Upper lobe of right lung (tissue), 1 donor: ENCODE measurements at regions not wholly inside any gene's neighbourhood (a gene's known extent, or its start where the extent isn't known, plus 50 kb on each side); places are given as distances from the start of the nearest gene placed in this dataset.

Experiments
- ATAC-seq: fragments of 200-7000 bp; cut with Tn5 transposase; one replicate; pipeline ENCODE4 v1.9.1; 2020; ENCODE audit warnings: mild to moderate bottlenecking, moderate library complexity
- DNase-seq: peaks from one replicate; pipeline ENCODE4 v3.0.0-alpha.2; 2020
- H3K27ac ChIP-seq: fragments of 200-600 bp; one replicate; pipeline ENCODE4 v1.8.0; 2022
- H3K27me3 ChIP-seq: fragments of 200-600 bp; one replicate; pipeline ENCODE4 v1.8.0; 2022; ENCODE audit warnings: mild to moderate bottlenecking
- H3K36me3 ChIP-seq: fragments of 200-600 bp; one replicate; pipeline ENCODE4 v1.8.0; 2022
- H3K4me1 ChIP-seq: fragments of 200-600 bp; one replicate; pipeline ENCODE4 v1.8.0; 2022
- H3K4me3 ChIP-seq: fragments of 200-600 bp; one replicate; pipeline ENCODE4 v1.8.0; 2022; ENCODE audit warnings: mild to moderate bottlenecking
- H3K9me3 ChIP-seq: fragments of 200-600 bp; one replicate; pipeline ENCODE4 v1.8.0; 2022
- intact Hi-C: fragments of 100-400 bp; cut with DNase I; formaldehyde crosslinking; loops from one replicate; pipeline ENCODE4 v1.11.0; 2022
- TF ChIP-seq, protein P1 (sequence below): fragments of 200-600 bp; IDR thresholded peaks from one replicate; pipeline ENCODE4 v1.8.0; 2022; ENCODE audit warnings: antibody characterized with exemption
- donor health status: DM: no; HTN: yes; CAD: no; lungs with severe emphysema.

DNA sequence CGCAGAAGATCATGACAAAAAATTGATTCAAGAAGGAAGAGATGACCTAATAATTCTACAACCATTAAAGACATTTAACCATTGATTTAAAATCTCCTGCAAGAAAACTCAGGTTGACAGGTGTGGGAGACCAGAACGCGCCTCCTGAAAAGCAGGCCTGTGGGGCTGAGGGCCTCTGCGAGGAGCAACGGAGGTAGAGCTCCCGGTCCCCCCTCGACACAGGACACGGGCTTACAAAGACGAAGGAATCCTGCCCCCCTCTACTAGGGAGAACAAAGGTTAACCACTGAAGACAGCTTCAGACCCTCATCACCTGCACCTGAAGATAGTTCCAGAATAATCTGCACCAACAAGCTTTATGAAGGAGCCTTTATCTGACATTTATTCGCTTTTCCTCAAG, 55.9 kb upstream of the INPP5A start:
- DNase-seq = peak; percentile 41
- H3K9me3 ChIP-seq = no peaks in the 10 kb centered on the region

DNA sequence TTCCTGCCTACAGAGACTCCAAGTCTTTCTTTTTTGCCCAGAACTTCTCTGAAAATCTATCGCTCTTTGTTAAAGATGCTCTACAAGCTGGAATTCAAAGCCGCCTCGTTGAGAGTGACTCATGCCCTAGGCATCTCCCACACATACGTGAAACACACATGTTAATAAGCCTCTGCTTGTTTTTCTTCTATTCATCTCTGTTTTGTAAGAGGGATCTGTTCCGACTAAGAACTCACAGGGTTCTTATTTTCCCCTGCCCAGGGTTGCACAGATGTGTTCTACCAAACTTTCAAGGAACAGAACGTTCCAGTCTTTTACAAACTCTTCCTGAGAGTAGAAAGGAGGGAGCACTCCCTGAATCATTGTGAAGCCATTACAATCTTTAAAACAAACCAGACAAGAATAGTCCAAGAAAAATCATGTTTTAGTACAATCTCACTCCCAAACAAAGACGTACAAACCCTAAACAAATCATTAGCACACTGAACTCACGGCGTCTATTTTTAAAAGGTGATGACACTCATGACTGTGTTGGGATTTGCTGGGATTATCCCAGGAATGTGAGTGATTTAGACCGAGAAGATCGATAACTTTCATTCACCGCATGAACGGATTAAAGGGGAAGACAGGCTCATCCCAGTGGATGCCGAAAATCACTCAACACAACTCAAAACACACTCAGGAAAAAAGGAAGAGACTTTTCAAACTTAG, 55.3 kb upstream of the INPP5A start:
- Histone ChIP-seq H3K9me3 (no peaks in the 10 kb centered on the region), H3K4me1 (peaks cover 12% of the 10 kb centered on the region), H3K27ac (peak overlapping the region; percentile 81), H3K27me3 (no peaks in the 10 kb centered on the region), H3K4me3 (no peak overlapping the region), H3K36me3 (no peaks in the 10 kb centered on the region)
- TF ChIP-seq, protein P1, sequence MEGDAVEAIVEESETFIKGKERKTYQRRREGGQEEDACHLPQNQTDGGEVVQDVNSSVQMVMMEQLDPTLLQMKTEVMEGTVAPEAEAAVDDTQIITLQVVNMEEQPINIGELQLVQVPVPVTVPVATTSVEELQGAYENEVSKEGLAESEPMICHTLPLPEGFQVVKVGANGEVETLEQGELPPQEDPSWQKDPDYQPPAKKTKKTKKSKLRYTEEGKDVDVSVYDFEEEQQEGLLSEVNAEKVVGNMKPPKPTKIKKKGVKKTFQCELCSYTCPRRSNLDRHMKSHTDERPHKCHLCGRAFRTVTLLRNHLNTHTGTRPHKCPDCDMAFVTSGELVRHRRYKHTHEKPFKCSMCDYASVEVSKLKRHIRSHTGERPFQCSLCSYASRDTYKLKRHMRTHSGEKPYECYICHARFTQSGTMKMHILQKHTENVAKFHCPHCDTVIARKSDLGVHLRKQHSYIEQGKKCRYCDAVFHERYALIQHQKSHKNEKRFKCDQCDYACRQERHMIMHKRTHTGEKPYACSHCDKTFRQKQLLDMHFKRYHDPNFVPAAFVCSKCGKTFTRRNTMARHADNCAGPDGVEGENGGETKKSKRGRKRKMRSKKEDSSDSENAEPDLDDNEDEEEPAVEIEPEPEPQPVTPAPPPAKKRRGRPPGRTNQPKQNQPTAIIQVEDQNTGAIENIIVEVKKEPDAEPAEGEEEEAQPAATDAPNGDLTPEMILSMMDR = no peak
- peak; percentile 60 for ATAC-seq
- DNase-seq = peak; percentile 25
- intact Hi-C loops = no loop called here

More for the DNA sequence above, 55.9 kb upstream of the INPP5A start:
- Histone ChIP-seq H3K27ac (peak overlapping the region; percentile 72), H3K36me3 (no peaks in the 10 kb centered on the region), H3K4me3 (no peak overlapping the region), H3K4me1 (peaks cover 12% of the 10 kb centered on the region), H3K27me3 (no peaks in the 10 kb centered on the region)
- no peak for ATAC-seq
- intact Hi-C loops = no loop called here
- TF ChIP-seq, protein P1 = no peak

DNA sequence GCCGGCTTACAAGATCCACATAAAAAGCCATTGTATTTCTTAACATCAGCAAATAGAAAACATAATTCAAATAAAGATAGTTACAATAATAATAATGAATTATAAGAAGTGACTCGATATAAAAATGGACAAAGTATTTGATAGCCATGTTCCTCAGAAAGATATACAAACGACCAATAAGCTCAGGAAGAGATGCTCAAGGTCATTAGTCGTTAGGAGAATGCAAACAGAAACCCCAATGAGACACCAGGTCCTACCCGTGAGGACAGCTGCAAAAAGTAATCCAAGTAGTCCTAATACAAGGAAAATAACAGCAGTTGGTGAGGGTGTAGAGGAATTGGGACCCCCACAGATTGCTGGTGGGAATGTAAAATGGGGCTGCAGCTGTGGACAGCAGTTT, 54.2 kb upstream of the INPP5A start:
- H3K9me3 ChIP-seq = no peaks in the 10 kb centered on the region
- TF ChIP-seq, protein P1 = no peak
- H3K27ac ChIP-seq = no peak overlapping the region

DNA sequence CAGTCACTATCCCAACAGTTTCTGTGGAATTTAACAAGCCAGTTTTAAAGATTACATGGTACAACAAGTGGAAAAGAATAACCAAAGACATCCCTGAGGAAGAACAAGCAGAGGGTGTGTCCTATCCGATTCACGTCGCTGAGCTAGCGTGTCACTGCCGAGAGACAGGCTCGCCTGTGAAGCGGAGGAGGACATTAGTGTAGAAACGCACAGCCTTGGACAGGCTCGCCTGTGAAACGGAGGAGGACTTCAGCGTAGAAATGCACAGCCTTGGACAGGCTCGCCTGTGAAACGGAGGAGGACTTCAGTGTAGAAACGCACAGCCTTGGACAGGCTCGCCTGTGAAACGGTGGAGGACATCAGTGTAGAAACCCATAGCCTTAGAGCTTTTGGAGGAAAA, 52.7 kb upstream of the INPP5A start:
- no peaks in the 10 kb centered on the region for H3K27me3 ChIP-seq
- H3K27ac ChIP-seq = no peak overlapping the region

More for the DNA sequence above, 54.2 kb upstream of the INPP5A start:
- intact Hi-C loops = no loop called here
- Histone ChIP-seq H3K27me3 (no peaks in the 10 kb centered on the region), H3K36me3 (no peaks in the 10 kb centered on the region), H3K4me3 (no peak overlapping the region), H3K4me1 (peaks cover 12% of the 10 kb centered on the region)
- ATAC-seq = no peak
- DNase-seq = no peak

DNA sequence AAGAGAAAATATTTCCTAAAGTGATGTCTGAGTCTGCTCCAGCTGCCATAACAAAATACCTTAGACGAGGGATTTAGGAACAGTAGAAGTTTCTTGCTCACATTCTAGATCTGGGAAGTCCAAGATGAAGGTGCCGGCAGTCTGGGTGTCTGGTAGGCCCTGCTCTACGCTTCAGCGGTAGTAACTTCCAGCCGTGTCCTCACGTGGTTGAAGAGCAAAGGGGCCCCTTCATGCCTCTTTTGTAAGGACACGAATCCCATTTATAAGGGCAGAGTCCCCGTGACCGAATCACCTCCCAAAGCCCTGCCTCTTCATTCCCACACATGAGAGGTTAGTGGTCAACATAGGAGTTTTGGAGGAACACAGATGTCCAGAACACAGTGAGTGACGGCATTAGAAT, 52.2 kb upstream of the INPP5A start:
- Histone ChIP-seq H3K36me3 (no peaks in the 10 kb centered on the region), H3K27me3 (no peaks in the 10 kb centered on the region), H3K4me1 (peaks cover 10% of the 10 kb centered on the region), H3K4me3 (no peak overlapping the region), H3K27ac (no peak overlapping the region), H3K9me3 (no peaks in the 10 kb centered on the region)
- intact Hi-C loops = no loop called here
- TF ChIP-seq, protein P1 = no peak
- DNase-seq (peak; percentile 13), ATAC-seq (no peak)

More for the DNA sequence above, 52.7 kb upstream of the INPP5A start:
- intact Hi-C loops = no loop called here
- ATAC-seq (no peak), DNase-seq (peak; percentile 32)
- H3K9me3 ChIP-seq = no peaks in the 10 kb centered on the region
- H3K36me3 ChIP-seq = no peaks in the 10 kb centered on the region
- TF ChIP-seq, protein P1 = no peak
- peaks cover 12% of the 10 kb centered on the region for H3K4me1 ChIP-seq
- H3K4me3 ChIP-seq = no peak overlapping the region
